ENCODE measurements at regions not wholly inside any gene's neighbourhood (a gene's known extent, or its start where the extent isn't known, plus 50 kb on each side); places are given as distances from the start of the nearest gene placed in this dataset.

DNA sequence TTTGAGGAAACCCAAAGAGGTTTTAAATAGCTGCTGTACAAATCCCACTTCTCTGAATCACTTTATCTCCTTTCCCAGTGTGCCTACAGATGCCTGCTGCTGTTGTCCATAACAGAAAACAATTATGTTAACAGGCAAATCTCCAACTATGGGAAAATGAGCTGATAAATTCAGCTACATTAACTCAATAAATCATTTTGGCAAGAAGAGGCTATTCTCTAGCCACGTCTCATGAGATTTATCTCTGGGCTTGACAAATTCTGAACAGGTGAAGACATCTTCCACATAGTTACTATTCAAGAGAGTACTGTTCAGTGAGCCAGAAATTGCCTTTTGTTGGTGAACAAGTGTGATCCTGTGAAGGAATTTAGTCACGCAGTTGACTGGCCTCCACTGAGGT, 327.1 kb upstream of the FMN2 start:
- no peak overlapping the region for H3K4me3 ChIP-seq
- H3K9me3 ChIP-seq: no peaks in the 10 kb centered on the region
- 78 to 95% (median 89%) methylated on average over 2 of the region's 2 CpGs for WGBS, 5 donors
- H3K4me1 ChIP-seq: no peaks in the 10 kb centered on the region
- DNase-seq: no peak
- H3K27ac ChIP-seq: no peak overlapping the region
- TF ChIP-seq POLR2A (IDR thresholded peaks at IDR 0.05) (no peak), POLR2AphosphoS5 (IDR thresholded peaks at IDR 0.05) (no peak)
- TF ChIP-seq, protein P1, sequence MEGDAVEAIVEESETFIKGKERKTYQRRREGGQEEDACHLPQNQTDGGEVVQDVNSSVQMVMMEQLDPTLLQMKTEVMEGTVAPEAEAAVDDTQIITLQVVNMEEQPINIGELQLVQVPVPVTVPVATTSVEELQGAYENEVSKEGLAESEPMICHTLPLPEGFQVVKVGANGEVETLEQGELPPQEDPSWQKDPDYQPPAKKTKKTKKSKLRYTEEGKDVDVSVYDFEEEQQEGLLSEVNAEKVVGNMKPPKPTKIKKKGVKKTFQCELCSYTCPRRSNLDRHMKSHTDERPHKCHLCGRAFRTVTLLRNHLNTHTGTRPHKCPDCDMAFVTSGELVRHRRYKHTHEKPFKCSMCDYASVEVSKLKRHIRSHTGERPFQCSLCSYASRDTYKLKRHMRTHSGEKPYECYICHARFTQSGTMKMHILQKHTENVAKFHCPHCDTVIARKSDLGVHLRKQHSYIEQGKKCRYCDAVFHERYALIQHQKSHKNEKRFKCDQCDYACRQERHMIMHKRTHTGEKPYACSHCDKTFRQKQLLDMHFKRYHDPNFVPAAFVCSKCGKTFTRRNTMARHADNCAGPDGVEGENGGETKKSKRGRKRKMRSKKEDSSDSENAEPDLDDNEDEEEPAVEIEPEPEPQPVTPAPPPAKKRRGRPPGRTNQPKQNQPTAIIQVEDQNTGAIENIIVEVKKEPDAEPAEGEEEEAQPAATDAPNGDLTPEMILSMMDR (IDR thresholded peaks at IDR 0.05 in 8 of 11, conservative IDR thresholded peaks at IDR 0.05 in 3 of 11): no peak
- no peaks in the 10 kb centered on the region for H3K27me3 ChIP-seq (replicated peaks in 1 of 7)
- intact Hi-C loops (cut with DNase I; ENCODE audit: low total_unique reads): no loop called here
- H3K36me3 ChIP-seq: no peaks in the 10 kb centered on the region

GRCh38 chr1:239765163-239765562, 326.5 kb upstream of the FMN2 start:
- Histone ChIP-seq H3K27me3 (replicated peaks in 1 of 7) (no peaks in the 10 kb centered on the region), H3K4me3 (no peak overlapping the region), H3K4me1 (no peaks in the 10 kb centered on the region), H3K9me3 (no peaks in the 10 kb centered on the region), H3K27ac (no peak overlapping the region), H3K36me3 (no peaks in the 10 kb centered on the region)
- 83 to 95% (median 90%) methylated on average over 5 of the region's 5 CpGs for WGBS, 5 donors
- no peak for DNase-seq
- intact Hi-C loops (cut with DNase I; ENCODE audit: low total_unique reads): no loop called here
- no peak for TF ChIP-seq POLR2AphosphoS5 (IDR thresholded peaks at IDR 0.05)
- no peak for TF ChIP-seq POLR2A (IDR thresholded peaks at IDR 0.05)
- TF ChIP-seq, protein P1 (IDR thresholded peaks at IDR 0.05 in 8 of 11, conservative IDR thresholded peaks at IDR 0.05 in 3 of 11): no peak

DNA sequence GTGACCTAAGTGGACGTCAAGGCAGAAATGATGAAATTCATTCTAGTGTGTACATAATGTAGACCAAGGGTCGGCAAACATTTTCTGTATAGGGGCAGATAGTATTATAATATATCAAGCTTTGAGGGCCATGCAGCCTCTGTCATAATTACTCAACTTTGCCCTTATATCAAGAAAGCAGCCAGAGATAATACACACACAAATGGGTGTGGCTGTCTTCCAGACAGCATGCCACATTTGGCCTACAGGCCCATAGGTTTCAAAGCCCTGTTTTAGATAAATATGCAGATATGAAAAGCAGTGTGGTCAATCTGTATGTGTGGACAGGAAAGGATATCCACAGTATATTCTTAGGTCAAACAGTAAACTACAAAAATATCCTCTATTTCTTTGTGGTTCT, 320.1 kb upstream of the FMN2 start:
- Histone ChIP-seq H3K4me1 (no peaks in the 10 kb centered on the region), H3K9me3 (no peaks in the 10 kb centered on the region), H3K27ac (no peak overlapping the region), H3K27me3 (replicated peaks in 1 of 7) (no peaks in the 10 kb centered on the region), H3K36me3 (no peaks in the 10 kb centered on the region), H3K4me3 (no peak overlapping the region)
- intact Hi-C loops (cut with DNase I; ENCODE audit: low total_unique reads): no loop called here
- TF ChIP-seq POLR2AphosphoS5 (IDR thresholded peaks at IDR 0.05) (no peak), POLR2A (IDR thresholded peaks at IDR 0.05) (no peak)
- TF ChIP-seq, protein P1 (IDR thresholded peaks at IDR 0.05 in 8 of 11, conservative IDR thresholded peaks at IDR 0.05 in 3 of 11): no peak
- WGBS, 5 donors: 92 to 99% (median 95%) methylated on average over 2 of the region's 2 CpGs
- DNase-seq: no peak

DNA sequence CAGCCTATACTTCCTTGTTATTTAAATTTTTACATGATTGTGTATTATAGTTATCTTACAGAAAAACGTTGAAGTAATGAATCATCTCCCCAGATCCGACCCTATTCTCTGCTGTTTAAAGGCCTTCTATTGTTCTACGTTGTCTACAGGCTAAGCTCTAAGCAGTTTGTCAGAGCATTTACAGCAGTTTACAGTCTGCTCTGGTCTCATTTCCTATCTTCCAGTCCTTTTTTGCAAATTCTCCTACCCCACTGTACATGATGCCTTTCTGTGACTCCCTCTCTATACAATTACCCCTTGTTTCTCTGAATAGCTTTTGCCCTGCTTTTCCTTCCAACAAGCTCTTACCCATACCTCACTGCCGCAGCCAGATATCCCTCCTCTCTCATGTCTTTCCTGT, 319.2 kb upstream of the FMN2 start:
- Histone ChIP-seq H3K27ac (no peak overlapping the region), H3K4me3 (no peak overlapping the region), H3K36me3 (no peaks in the 10 kb centered on the region), H3K27me3 (replicated peaks in 1 of 7) (no peaks in the 10 kb centered on the region), H3K9me3 (no peaks in the 10 kb centered on the region), H3K4me1 (no peaks in the 10 kb centered on the region)
- intact Hi-C loops (cut with DNase I; ENCODE audit: low total_unique reads): no loop called here
- DNase-seq: no peak
- TF ChIP-seq POLR2A (IDR thresholded peaks at IDR 0.05) (no peak), POLR2AphosphoS5 (IDR thresholded peaks at IDR 0.05) (no peak)
- TF ChIP-seq, protein P1 (IDR thresholded peaks at IDR 0.05 in 8 of 11, conservative IDR thresholded peaks at IDR 0.05 in 3 of 11): no peak
- WGBS, 5 donors: 82 to 91% (median 89%) methylated on average over 4 of the region's 4 CpGs
